ENCODE measurements at regions not wholly inside any gene's neighbourhood (a gene's known extent, or its start where the extent isn't known, plus 50 kb on each side); places are given as distances from the start of the nearest gene placed in this dataset.

GRCh38 chr2:162934191-162934590 is 95.6 kb upstream of the KCNH7 start:
- Histone ChIP-seq H3K36me3 (ENCODE audit: control insufficient read depth, insufficient read depth, low read length) (no peaks in the 10 kb centered on the region), H3K9me1 (ENCODE audit: control insufficient read depth, insufficient read depth, low read length) (no peaks in the 10 kb centered on the region), H3K27ac (ENCODE audit: extremely low read depth, low read depth, low read length) (no peak overlapping the region), H3K9me3 (replicated peaks; ENCODE audit: control insufficient read depth, insufficient read depth, low read depth, low read length) (no peaks in the 10 kb centered on the region), H3K4me2 (ENCODE audit: insufficient read depth, low read length) (no peak overlapping the region), H3K4me1 (replicated peaks in 1 of 2; ENCODE audit: control insufficient read depth in 2 of 2, insufficient read depth in 2 of 2, low read length in 2 of 2) (no peaks in the 10 kb centered on the region), H3K9ac (ENCODE audit: insufficient read depth in 1 of 2, low read depth in 2 of 2, low read length in 2 of 2) (no peak overlapping the region), H3K79me2 (ENCODE audit: control insufficient read depth, insufficient read depth, low read length) (no peaks in the 10 kb centered on the region), H4K20me1 (replicated peaks; ENCODE audit: control insufficient read depth, insufficient read depth, low read length) (no peaks in the 10 kb centered on the region), H3K27me3 (ENCODE audit: control insufficient read depth in 2 of 2, insufficient read depth in 2 of 2, low read length in 2 of 2) (no peaks in the 10 kb centered on the region; a peak in 1 of 5 replicates), H3K4me3 (no peak overlapping the region), H2AFZ (ENCODE audit: low read depth, low read length) (no peak overlapping the region)
- intact Hi-C loops (cut with micrococcal nuclease), result no loop called here
- TF ChIP-seq MAFF (IDR thresholded peaks at IDR 0.05; ENCODE audit: low read length) (no peak), ZMIZ1 (IDR thresholded peaks at IDR 0.05; ENCODE audit: low read depth in 2 of 2, low read length in 2 of 2) (no peak), GTF2E2 (tag; IDR thresholded peaks at IDR 0.05) (no peak)
- ChIA-PET POLR2A (no interaction called here), CTCF (ENCODE audit: low intra/inter-chr PET ratio) (no interaction called here)
- no TSS peak for BruUV-seq (replicated peaks)
- FAIRE-seq (no peak), DNase-seq (ENCODE audit: extremely low read depth in 1 of 4, low spot score in 3 of 4) (no peak), ATAC-seq (no peak)
- in situ Hi-C loops (cut with MboI), result no loop called here

DNA sequence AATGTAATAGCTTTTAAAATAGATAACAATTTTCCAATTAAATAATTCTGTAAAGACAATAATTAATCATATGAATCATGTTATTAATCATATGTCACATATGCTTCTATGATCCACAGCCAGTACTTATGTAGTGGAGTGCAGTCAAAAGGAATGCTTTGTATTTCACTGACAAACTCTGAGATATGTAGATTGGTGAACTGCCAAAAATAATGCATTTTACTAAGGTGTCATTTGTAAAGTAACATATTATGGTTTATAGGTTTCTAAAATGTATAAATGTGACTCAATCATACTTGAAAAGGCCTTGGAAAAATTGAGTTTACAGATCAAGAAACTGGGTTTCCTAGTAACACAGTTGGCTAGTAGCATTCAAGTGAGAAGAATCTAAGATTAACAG is 93.8 kb upstream of the KCNH7 start:
- ATAC-seq (no peak), DNase-seq (ENCODE audit: extremely low read depth in 1 of 4, low spot score in 3 of 4) (no peak), FAIRE-seq (no peak)
- H4K20me1 ChIP-seq (replicated peaks; ENCODE audit: control insufficient read depth, insufficient read depth, low read length), result no peaks in the 10 kb centered on the region
- ChIA-PET CTCF (ENCODE audit: low intra/inter-chr PET ratio) (no interaction called here), POLR2A (no interaction called here)
- no peaks in the 10 kb centered on the region for H3K27me3 ChIP-seq (ENCODE audit: control insufficient read depth in 2 of 2, insufficient read depth in 2 of 2, low read length in 2 of 2)
- no TSS peak for BruUV-seq (replicated peaks)
- H3K9ac ChIP-seq (ENCODE audit: insufficient read depth in 1 of 2, low read depth in 2 of 2, low read length in 2 of 2), result no peak overlapping the region
- no peak overlapping the region for H3K4me2 ChIP-seq (ENCODE audit: insufficient read depth, low read length)
- H3K4me3 ChIP-seq, result no peak overlapping the region
- H3K36me3 ChIP-seq (ENCODE audit: control insufficient read depth, insufficient read depth, low read length), result no peaks in the 10 kb centered on the region
- intact Hi-C loops (cut with micrococcal nuclease) (no loop called here), in situ Hi-C loops (cut with MboI) (no loop called here)
- no peaks in the 10 kb centered on the region for H3K9me3 ChIP-seq (replicated peaks; ENCODE audit: control insufficient read depth, insufficient read depth, low read depth, low read length)
- H3K4me1 ChIP-seq (replicated peaks in 1 of 2; ENCODE audit: control insufficient read depth in 2 of 2, insufficient read depth in 2 of 2, low read length in 2 of 2), result no peaks in the 10 kb centered on the region
- H3K27ac ChIP-seq (ENCODE audit: extremely low read depth, low read depth, low read length), result no peak overlapping the region
- no peaks in the 10 kb centered on the region for H3K9me1 ChIP-seq (ENCODE audit: control insufficient read depth, insufficient read depth, low read length)
- no peaks in the 10 kb centered on the region for H3K79me2 ChIP-seq (ENCODE audit: control insufficient read depth, insufficient read depth, low read length)
- H2AFZ ChIP-seq (ENCODE audit: low read depth, low read length), result no peak overlapping the region
- TF ChIP-seq SMARCB1 (IDR thresholded peaks at IDR 0.05; ENCODE audit: insufficient read length, low read depth) (no peak), SNRNP70 (optimal IDR thresholded peaks at IDR 0.05; ENCODE audit: low read depth, low read length) (no peak), TRIM28 (IDR thresholded peaks at IDR 0.05) (no peak), CCNT2 (IDR thresholded peaks at IDR 0.05; ENCODE audit: borderline replicate concordance, extremely low read depth, insufficient read length, low read depth, low read length) (no peak), ATF3 (IDR thresholded peaks at IDR 0.05) (no peak), ATF3 (CRISPR knock-in tag; conservative IDR thresholded peaks at IDR 0.05) (no peak), TAF7 (tag; IDR thresholded peaks at IDR 0.05) (no peak), MBD2 (IDR thresholded peaks at IDR 0.05; ENCODE audit: borderline replicate concordance, low read depth) (no peak), ZNF408 (CRISPR knock-in tag; IDR thresholded peaks at IDR 0.05; ENCODE audit: low read depth) (no peak)
- TF ChIP-seq, protein P1, sequence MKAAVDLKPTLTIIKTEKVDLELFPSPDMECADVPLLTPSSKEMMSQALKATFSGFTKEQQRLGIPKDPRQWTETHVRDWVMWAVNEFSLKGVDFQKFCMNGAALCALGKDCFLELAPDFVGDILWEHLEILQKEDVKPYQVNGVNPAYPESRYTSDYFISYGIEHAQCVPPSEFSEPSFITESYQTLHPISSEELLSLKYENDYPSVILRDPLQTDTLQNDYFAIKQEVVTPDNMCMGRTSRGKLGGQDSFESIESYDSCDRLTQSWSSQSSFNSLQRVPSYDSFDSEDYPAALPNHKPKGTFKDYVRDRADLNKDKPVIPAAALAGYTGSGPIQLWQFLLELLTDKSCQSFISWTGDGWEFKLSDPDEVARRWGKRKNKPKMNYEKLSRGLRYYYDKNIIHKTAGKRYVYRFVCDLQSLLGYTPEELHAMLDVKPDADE (conservative IDR thresholded peaks at IDR 0.05; ENCODE audit: control insufficient read depth, low read depth, low read length), result no peak
